ENCODE measurements at regions not wholly inside any gene's neighbourhood (a gene's known extent, or its start where the extent isn't known, plus 50 kb on each side); places are given as distances from the start of the nearest gene placed in this dataset.

GRCh38 chr5:128615578-128615977, 77.5 kb upstream of the FBN2 start:
- no peak for TF ChIP-seq POLR2A (IDR thresholded peaks at IDR 0.05)
- TF ChIP-seq CTCF (IDR thresholded peaks at IDR 0.05) = no peak
- no peak for TF ChIP-seq POLR2AphosphoS5 (IDR thresholded peaks at IDR 0.05)
